DMS114 treated with DMSO at 0.1 percent for 48 hours (cell line): ENCODE measurements at regions not wholly inside any gene's neighbourhood (a gene's known extent, or its start where the extent isn't known, plus 50 kb on each side); places are given as distances from the start of the nearest gene placed in this dataset.
"Not testable (repeated sequence)": the region's sequence is repeated elsewhere in the genome, so short reads cannot be mapped to it uniquely, and the experiment has no call there.

Experiments used
- DNase-seq: peaks from one replicate; lab custom pipeline; 2025; ENCODE audit not compliant: unreplicated experiment; lab: John Stamatoyannopoulos, UW

- not testable (repeated sequence) for DNase-seq
Measured at GRCh38 chr4:115956054-115956796, 842.8 kb upstream of the NDST4 start.

DNA sequence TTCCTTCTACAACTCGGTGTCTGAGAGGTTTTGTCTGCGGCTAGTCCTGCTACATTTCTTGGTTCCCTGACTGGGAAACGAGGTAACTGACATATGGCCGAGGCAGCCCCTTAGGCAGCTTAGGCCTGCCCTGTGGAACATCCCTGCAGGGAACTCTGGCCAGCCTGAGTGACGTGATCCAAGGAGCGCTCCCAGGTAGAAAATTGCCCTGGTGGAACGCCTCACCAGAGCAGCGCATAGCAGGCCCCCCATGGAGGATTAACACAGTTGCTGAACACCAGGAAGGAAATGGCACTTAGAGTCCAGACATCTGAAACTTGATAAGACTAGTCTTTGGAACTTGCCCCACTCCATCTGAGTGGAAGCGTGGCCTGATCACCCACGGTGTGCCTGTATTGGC lies 837.4 kb upstream of the NDST4 start:
- DNase-seq: no peak

DNA sequence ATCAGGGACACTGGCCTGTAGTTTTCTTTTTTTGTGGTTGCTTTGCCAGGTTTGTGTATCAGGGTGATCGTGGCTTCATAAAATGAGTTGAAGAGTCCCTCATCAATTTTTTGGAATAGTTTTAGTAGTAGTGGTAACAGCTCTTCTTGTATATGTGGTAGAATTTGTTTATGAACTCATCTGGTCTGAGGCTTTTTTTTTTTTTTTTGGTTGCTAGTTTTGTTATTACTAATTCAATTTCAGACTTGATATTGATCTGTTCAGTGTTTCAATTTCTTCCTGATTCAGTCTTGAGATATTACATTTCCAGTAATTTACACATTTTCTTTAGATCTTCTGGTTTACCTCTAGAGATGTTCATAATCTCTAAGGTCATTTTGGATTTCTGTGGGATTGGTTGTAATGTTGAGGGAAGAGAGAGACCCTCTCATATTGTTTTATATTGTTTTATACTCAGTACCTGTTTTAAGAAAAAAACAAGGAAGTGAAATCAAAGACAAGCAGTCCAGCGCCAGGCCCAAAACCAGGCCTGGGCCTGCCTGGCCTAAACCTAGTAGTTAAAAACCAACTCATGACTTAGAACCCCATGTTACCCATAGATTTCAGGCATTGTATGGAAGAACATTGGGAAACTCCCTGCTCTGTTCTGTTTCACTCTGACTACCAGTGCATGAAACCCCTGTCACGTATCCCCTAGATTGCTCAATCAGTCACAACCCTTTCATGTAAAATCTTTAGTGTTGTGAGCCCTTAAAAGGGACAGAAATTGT lies 836.7 kb upstream of the NDST4 start:
- DNase-seq: not testable (repeated sequence)

- DNase-seq: no peak
Measured at GRCh38 chr4:115945026-115945425, 831.6 kb upstream of the NDST4 start.

GRCh38 chr4:115944146-115944905 lies 830.9 kb upstream of the NDST4 start:
- DNase-seq: no peak

- no peak for DNase-seq
Measured at GRCh38 chr4:115938764-115939443, 825.5 kb upstream of the NDST4 start.

DNA sequence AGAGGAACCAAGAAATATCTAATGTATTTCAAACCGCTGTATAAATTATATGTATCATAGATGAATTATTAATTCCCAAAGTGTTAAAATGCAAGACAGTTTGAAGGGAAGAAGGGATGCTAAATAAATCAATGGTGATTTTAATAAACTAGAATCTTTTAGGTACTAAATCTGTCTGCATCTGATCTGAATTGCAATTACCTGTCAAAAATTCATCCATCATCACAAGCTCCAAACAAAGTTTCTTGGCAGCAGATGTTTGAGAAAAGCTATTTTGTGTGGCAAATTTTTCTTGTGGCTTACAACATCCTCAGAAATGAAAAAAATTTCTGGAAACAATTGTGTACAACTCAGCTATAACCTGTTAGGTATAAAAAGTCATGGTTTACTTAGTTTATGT lies 816.0 kb upstream of the NDST4 start:
- DNase-seq: no peak

GRCh38 chr4:115927382-115927781 lies 814.0 kb upstream of the NDST4 start:
- DNase-seq: no peak

- no peak for DNase-seq
Measured at GRCh38 chr4:115923152-115923551, 809.7 kb upstream of the NDST4 start.

DNA sequence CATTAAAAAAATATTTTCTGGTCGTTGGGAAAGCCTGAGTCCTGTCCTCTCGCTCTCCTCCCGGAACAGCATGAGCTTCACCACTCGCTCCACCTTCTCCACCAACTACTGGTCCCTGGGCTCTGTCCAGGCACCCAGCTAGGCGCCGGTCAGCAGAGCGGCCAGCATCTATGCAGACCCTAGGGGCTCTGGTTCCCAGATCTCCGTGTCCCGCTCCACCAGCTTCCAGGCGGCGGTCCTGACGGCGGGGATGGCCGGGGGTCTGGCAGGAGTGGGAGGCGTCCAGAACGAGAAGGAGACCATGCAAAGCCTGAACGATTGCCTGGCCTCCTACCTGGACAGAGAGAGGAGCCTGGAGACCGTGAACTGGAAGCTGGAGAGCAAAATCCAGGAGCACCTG lies 807.2 kb upstream of the NDST4 start:
- DNase-seq: no peak

GRCh38 chr4:115918149-115918548 lies 804.7 kb upstream of the NDST4 start:
- DNase-seq: no peak

DNA sequence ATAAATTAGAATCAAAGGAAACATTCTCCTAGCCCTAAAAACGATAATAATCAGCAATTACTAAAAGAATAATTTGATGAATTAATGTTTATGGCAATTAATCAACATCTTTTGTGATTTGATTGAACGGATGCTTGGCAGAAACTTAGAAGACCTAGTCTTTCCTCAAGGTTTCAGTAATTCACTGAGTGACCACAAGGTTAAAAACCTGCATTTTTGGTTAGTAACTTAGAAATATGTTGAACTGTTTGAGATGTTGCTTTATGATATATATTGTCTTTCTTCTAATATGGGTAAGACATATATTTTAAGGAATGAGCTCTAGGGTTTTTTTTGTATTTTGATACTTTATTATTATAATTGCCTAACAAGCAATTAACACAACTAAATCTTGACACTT lies 793.0 kb upstream of the NDST4 start:
- DNase-seq: no peak

GRCh38 chr4:115883847-115884246 lies 770.4 kb upstream of the NDST4 start:
- DNase-seq: no peak

- no peak for DNase-seq
Measured at GRCh38 chr4:115883231-115883630, 769.8 kb upstream of the NDST4 start.

- DNase-seq: no peak
Measured at GRCh38 chr4:115873048-115873447, 759.6 kb upstream of the NDST4 start.

GRCh38 chr4:115871596-115871995 lies 758.2 kb upstream of the NDST4 start:
- no peak for DNase-seq

DNA sequence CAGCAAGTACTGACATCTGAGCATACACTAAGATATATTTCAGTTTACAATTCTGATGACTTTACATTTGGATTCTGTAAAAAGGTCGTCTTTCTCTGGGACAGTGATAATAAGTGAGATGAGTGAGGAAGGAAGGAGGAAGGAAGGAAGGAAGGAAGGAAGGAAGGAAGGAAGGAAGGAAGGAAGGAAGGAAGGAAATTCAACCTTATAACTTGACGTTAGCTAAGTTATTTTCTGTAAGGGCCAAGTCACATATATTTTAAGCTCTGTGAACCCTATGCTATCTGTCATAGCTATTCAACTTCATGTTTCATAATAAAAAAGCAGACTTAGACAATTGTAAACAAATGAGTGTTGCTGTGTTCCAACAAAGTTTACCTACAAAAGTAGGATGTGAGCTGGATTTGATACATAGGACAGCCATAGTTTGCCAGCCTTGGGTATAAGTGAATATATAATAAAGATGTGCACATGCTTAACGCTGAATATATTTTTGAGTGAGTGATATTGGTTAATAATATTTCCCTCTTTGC lies 753.0 kb upstream of the NDST4 start:
- no peak for DNase-seq

DNA sequence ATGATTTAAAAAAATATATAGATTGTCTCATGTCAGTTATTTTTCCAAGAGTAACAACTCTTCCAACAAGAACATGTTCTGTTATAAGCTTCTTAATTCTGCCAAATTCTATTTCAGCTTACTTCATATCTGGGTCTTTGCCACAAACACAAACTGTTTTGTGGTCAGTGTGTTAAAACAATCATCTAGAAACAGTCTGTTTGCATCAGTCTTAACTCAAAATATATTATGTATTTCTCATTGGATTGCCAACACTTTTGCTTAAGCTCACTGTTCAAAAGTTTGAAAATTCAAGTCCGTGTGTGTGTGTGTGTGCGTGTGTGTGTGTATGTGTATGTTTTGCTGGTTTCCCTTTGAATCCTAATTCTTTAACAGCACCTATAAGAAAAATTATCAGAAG lies 752.3 kb upstream of the NDST4 start:
- no peak for DNase-seq

DNA sequence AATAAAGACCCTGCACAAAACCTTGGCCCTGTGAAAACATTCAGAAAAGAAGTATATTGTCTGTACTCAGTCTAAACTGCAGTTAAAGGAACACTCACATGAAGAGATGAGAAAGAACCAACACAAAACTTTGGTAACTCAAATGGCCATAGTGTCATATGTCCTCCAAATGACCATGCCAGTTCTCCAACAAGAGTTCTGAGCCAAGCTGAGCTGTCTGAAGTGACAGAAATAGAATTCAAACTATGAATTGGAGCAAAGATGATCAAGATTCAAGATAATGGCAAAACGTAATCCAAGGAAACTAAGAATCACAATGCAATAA lies 739.3 kb upstream of the NDST4 start:
- DNase-seq: no peak

DNA sequence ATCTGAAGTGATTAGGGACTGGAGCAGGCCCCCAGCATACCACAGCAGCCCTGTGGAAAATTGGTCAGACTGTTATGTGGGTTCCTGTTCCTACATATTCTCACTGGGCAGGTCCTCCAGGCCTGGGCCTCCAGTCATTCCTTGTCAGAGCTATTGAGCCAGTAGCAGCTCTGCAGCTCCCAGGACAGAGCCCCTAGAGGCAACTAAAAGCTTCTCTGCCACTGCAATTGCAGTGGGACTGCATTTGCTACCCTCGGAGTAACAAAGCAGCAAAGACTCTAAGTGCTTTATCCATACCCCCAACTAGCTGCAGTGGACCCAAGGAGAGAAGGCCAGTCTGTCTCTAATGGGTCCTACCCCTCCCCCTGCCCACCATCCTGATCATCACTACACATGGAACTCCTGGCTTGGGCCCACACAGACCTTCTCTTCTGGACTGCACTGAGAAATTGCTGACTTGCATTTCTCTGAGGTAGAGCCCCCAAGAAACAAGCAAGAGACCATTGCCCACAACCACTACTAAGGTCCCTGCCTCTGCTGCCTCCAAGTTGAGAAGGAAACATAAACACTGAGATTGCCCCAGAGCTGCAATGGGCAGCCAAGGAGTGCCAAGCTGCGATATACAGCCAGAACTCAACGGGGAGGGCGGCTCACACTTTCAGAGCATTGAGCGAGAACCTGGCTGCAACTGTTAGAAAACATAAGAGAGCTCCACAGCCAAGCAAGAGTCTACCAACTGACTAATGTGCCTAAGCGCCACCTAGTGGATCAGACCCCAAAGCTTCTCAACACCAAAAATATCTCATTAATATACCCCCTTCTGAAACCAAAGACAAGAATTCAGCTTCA lies 738.7 kb upstream of the NDST4 start:
- DNase-seq: no peak
